Endothelial cell of umbilical vein (primary cell): ENCODE measurements at regions not wholly inside any gene's neighbourhood (a gene's known extent, or its start where the extent isn't known, plus 50 kb on each side); places are given as distances from the start of the nearest gene placed in this dataset.

ENCODE experiments used
- BruUV-seq: library from RNA; stranded (reverse); fragments of 400-500 nt; replicated peaks from 2 replicates; lab custom pipeline; 2021; lab: Mats Ljungman, UMichigan
- CTCF ChIA-PET: fragments of 300-600, 350-600 bp; sonication (Branson Sonifier 250); formaldehyde crosslinking; loops from one replicate; lab custom pipeline; 2021; ENCODE audit warnings: antibody characterized with exemption, inconsistent platforms; lab: Charles Lee
- POLR2A ChIA-PET: fragments of 300-600, 350-600 bp; sonication (Branson Sonifier 250); formaldehyde crosslinking; loops from one replicate; lab custom pipeline; 2021; ENCODE audit warnings: antibody characterized with exemption, inconsistent platforms; lab: Charles Lee
- DNase-seq: peaks from one replicate; pipeline ENCODE4 v3.0.0-alpha.2; 2011; ENCODE audit warnings: low read depth, low spot score
- FAIRE-seq: peaks from 2 replicates; lab custom pipeline; 2011; peaks lifted over from hg19 to GRCh38; lab: Jason Lieb, UNC
- H2AFZ ChIP-seq: 2 replicates; pipeline ENCODE4 v1.6.0; 2012; ENCODE audit warnings: low read depth, low read length, control low read depth, inconsistent platforms
- H3K27ac ChIP-seq: 2 replicates; pipeline ENCODE4 v1.5.1; 2011; ENCODE audit warnings: low read depth, mild to moderate bottlenecking, control low read depth, low read length, moderate library complexity; ENCODE audit not compliant: insufficient read depth
- H3K27me3 ChIP-seq, 2 experiments: 2 replicates each; pipeline versions ENCODE4 v1.6.0 to v1.6.1; 2011; ENCODE audit warnings: low read length in 2 of 2, mixed read lengths in 1 of 2; ENCODE audit not compliant: control insufficient read depth in 2 of 2, insufficient read depth in 2 of 2
- H3K36me3 ChIP-seq, 2 experiments: 2 replicates in 1 of 2; 3 replicates in 1 of 2; pipeline ENCODE4 v1.5.1; 2011; ENCODE audit warnings: low read length in 2 of 2, mild to moderate bottlenecking in 1 of 2, moderate library complexity in 1 of 2; ENCODE audit not compliant: control insufficient read depth in 2 of 2, insufficient read depth in 2 of 2; ENCODE audit errors: extremely low read depth in 1 of 2
- H3K4me1 ChIP-seq: 3 replicates; pipeline ENCODE4 v1.5.1; 2011; ENCODE audit warnings: mild to moderate bottlenecking, low read length; ENCODE audit not compliant: control insufficient read depth, insufficient read depth; ENCODE audit errors: extremely low read depth
- H3K4me2 ChIP-seq: 2 replicates; pipeline ENCODE4 v1.6.1; 2011; ENCODE audit warnings: low read length, control low read depth, mixed read lengths; ENCODE audit not compliant: insufficient read depth
- H3K4me3 ChIP-seq, 3 experiments: fragments of 200-600 bp in 1 of 3; sonication (generic), shearing (Covaris generic) in 1 of 3; replicated peaks in 1 of 3; 2 replicates each; pipeline ENCODE4 v1.5.1; 2011 to 2016; ENCODE audit warnings: control low read depth in 3 of 3, low read length in 3 of 3, mild to moderate bottlenecking in 2 of 3, inconsistent platforms in 1 of 3, low read depth in 1 of 3, moderate library complexity in 1 of 3; ENCODE audit not compliant: insufficient read depth in 1 of 3
- H3K79me2 ChIP-seq: 2 replicates; pipeline ENCODE4 v1.6.0; 2012; ENCODE audit warnings: low read length, inconsistent platforms; ENCODE audit not compliant: control insufficient read depth, insufficient read depth
- H3K9ac ChIP-seq: replicated peaks from 2 replicates; pipeline ENCODE3; 2011; ENCODE audit warnings: low read length, control low read depth; ENCODE audit not compliant: insufficient read depth; ENCODE audit errors: extremely low read depth
- H3K9me1 ChIP-seq: replicated peaks from 3 replicates; pipeline ENCODE4 v1.6.0; 2011; ENCODE audit warnings: mild to moderate bottlenecking, low read length; ENCODE audit not compliant: control insufficient read depth, insufficient read depth; ENCODE audit errors: extremely low read depth
- H3K9me3 ChIP-seq: replicated peaks from 2 replicates; pipeline ENCODE4 v1.5.1; 2012; ENCODE audit warnings: low read length, inconsistent platforms; ENCODE audit not compliant: control insufficient read depth, insufficient read depth
- H4K20me1 ChIP-seq: replicated peaks from 2 replicates; pipeline ENCODE3; 2011; ENCODE audit warnings: mild to moderate bottlenecking, low read length; ENCODE audit not compliant: control insufficient read depth, insufficient read depth; ENCODE audit errors: extremely low read depth
- EZH2 ChIP-seq: IDR thresholded peaks from 2 replicates; pipeline ENCODE4 v1.6.1; 2012; ENCODE audit warnings: borderline replicate concordance, low read depth, mild to moderate bottlenecking, moderate library complexity, low read length, inconsistent platforms; ENCODE audit not compliant: severe bottlenecking
- FOS ChIP-seq: IDR thresholded peaks from 2 replicates; pipeline ENCODE4 v1.6.1; 2011; ENCODE audit warnings: mild to moderate bottlenecking, low read length, moderate library complexity, borderline replicate concordance; ENCODE audit not compliant: insufficient read depth
- GATA2 ChIP-seq: IDR thresholded peaks from 2 replicates; pipeline ENCODE4 v1.7.0; 2011; ENCODE audit warnings: low read depth, mild to moderate bottlenecking, moderate library complexity, mixed read lengths, low read length; ENCODE audit not compliant: insufficient read length, insufficient read depth
- JUN ChIP-seq: IDR thresholded peaks from 2 replicates; pipeline ENCODE4 v1.6.1; 2011; ENCODE audit warnings: borderline replicate concordance, low read depth; ENCODE audit not compliant: insufficient read length, insufficient read depth
- MYC ChIP-seq: IDR thresholded peaks from one replicate; pipeline ENCODE4 v1.6.1; 2011; ENCODE audit warnings: mild to moderate bottlenecking, low read depth, low read length
- POLR2A ChIP-seq: IDR thresholded peaks from 2 replicates; pipeline ENCODE4 v1.6.1; 2012; ENCODE audit warnings: low read depth, mild to moderate bottlenecking, control low read depth, low read length
- dilution Hi-C: fragments of 300-500 bp; cut with MboI; formaldehyde crosslinking; loops from one replicate; pipeline ENCODE4 v1.15.0; 2019; ENCODE audit warnings: low sequenced_read_pairs; ENCODE audit not compliant: extremely low pct_ligation_motif_present
- intact Hi-C: fragments of 100-400 bp; cut with micrococcal nuclease; formaldehyde crosslinking; loops from one replicate; pipeline ENCODE4 v1.10.0; 2022
- TF ChIP-seq, protein P1 (sequence below), 2 donors: IDR thresholded peaks; 1 replicate in 1 of 2; 2 replicates in 1 of 2; pipeline ENCODE4 v1.5.1; 2011; ENCODE audit warnings: low read length in 2 of 2, mild to moderate bottlenecking in 2 of 2, moderate library complexity in 2 of 2, control low read depth in 1 of 2, inconsistent platforms in 1 of 2, low read depth in 1 of 2; ENCODE audit not compliant: insufficient read depth in 1 of 2; ENCODE audit errors: extremely low read depth in 1 of 2
- TF ChIP-seq, protein P2 (sequence below): IDR thresholded peaks from 2 replicates; pipeline ENCODE4 v1.6.1; 2011; ENCODE audit not compliant: insufficient read depth, insufficient read length

GRCh38 chr2:53230691-53231090 lies 536.9 kb upstream of the CHAC2 start:
- Histone ChIP-seq H3K36me3 (no peaks in the 10 kb centered on the region), H3K9me3 (no peaks in the 10 kb centered on the region), H3K79me2 (no peaks in the 10 kb centered on the region), H3K9me1 (no peaks in the 10 kb centered on the region), H3K27ac (no peak overlapping the region), H3K9ac (no peak overlapping the region), H2AFZ (no peak overlapping the region), H3K4me1 (peaks cover 4% of the 10 kb centered on the region), H3K4me3 (no peak overlapping the region), H3K27me3 (no peaks in the 10 kb centered on the region), H4K20me1 (no peaks in the 10 kb centered on the region), H3K4me2 (no peak overlapping the region)
- TF ChIP-seq, protein P1, sequence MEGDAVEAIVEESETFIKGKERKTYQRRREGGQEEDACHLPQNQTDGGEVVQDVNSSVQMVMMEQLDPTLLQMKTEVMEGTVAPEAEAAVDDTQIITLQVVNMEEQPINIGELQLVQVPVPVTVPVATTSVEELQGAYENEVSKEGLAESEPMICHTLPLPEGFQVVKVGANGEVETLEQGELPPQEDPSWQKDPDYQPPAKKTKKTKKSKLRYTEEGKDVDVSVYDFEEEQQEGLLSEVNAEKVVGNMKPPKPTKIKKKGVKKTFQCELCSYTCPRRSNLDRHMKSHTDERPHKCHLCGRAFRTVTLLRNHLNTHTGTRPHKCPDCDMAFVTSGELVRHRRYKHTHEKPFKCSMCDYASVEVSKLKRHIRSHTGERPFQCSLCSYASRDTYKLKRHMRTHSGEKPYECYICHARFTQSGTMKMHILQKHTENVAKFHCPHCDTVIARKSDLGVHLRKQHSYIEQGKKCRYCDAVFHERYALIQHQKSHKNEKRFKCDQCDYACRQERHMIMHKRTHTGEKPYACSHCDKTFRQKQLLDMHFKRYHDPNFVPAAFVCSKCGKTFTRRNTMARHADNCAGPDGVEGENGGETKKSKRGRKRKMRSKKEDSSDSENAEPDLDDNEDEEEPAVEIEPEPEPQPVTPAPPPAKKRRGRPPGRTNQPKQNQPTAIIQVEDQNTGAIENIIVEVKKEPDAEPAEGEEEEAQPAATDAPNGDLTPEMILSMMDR (IDR thresholded peaks at IDR 0.05; ENCODE audit: extremely low read depth in 1 of 2, insufficient read depth in 1 of 2, low read depth in 1 of 2, low read length in 2 of 2) = no peak
- no peak for TF ChIP-seq POLR2A
- no TSS peak for BruUV-seq
- dilution Hi-C loops (no loop called here), intact Hi-C loops (no loop called here)
- DNase-seq (no peak), FAIRE-seq (no peak)
- CTCF ChIA-PET = no interaction called here
- POLR2A ChIA-PET = no interaction called here

DNA sequence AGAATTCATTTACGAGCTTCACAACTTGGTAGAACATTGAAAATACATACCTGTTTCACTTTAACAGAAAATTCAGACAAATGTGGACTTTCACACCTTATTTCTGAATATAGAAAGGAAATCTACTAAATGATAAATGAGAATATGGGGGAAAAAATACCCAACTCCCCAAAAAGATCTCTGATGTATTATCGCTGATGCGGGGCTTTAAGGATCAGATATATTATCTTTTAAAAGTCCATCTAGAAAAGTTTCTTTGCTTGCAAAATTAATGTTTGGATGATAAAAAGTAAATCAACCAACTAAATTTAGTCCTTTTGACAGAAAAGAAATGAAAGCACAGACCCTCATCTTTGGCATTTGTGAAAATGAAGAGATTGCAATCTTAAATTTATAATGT lies 540.1 kb upstream of the CHAC2 start:
- no peaks in the 10 kb centered on the region for H3K27me3 ChIP-seq
- no TSS peak for BruUV-seq
- no peaks in the 10 kb centered on the region for H3K4me1 ChIP-seq
- no peak overlapping the region for H2AFZ ChIP-seq
- H3K4me3 ChIP-seq = no peak overlapping the region
- CTCF ChIA-PET = no interaction called here
- no peaks in the 10 kb centered on the region for H4K20me1 ChIP-seq
- no peaks in the 10 kb centered on the region for H3K36me3 ChIP-seq
- dilution Hi-C loops = no loop called here
- no peak overlapping the region for H3K9ac ChIP-seq
- no peaks in the 10 kb centered on the region for H3K79me2 ChIP-seq
- POLR2A ChIA-PET = no interaction called here
- intact Hi-C loops = no loop called here
- FAIRE-seq = no peak
- TF ChIP-seq, protein P2, sequence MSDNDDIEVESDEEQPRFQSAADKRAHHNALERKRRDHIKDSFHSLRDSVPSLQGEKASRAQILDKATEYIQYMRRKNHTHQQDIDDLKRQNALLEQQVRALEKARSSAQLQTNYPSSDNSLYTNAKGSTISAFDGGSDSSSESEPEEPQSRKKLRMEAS = no peak
- TF ChIP-seq FOS (no peak), MYC (no peak), GATA2 (no peak), EZH2 (no peak), JUN (no peak)
- TF ChIP-seq, protein P1 (IDR thresholded peaks at IDR 0.05; ENCODE audit: extremely low read depth in 1 of 2, insufficient read depth in 1 of 2, low read depth in 1 of 2, low read length in 2 of 2) = no peak
- DNase-seq = no peak
- no peak overlapping the region for H3K27ac ChIP-seq
- no peaks in the 10 kb centered on the region for H3K9me1 ChIP-seq
- H3K9me3 ChIP-seq = no peaks in the 10 kb centered on the region
- no peak overlapping the region for H3K4me2 ChIP-seq
